H1 (cell line): ENCODE measurements at regions not wholly inside any gene's neighbourhood (a gene's known extent, or its start where the extent isn't known, plus 50 kb on each side); places are given as distances from the start of the nearest gene placed in this dataset.

Experiments
- POLR2A ChIP-seq, 2 experiments: IDR thresholded peaks; 1 replicate in 1 of 2; 2 replicates in 1 of 2; pipeline ENCODE4 v1.6.1; 2011; ENCODE audit warnings: low read depth in 2 of 2, low read length in 2 of 2, mild to moderate bottlenecking in 2 of 2; ENCODE audit errors: control extremely low read depth in 1 of 2
- POLR2AphosphoS5 ChIP-seq: IDR thresholded peaks from 2 replicates; pipeline ENCODE4 v1.6.1; 2011; ENCODE audit warnings: low read depth, low read length

DNA sequence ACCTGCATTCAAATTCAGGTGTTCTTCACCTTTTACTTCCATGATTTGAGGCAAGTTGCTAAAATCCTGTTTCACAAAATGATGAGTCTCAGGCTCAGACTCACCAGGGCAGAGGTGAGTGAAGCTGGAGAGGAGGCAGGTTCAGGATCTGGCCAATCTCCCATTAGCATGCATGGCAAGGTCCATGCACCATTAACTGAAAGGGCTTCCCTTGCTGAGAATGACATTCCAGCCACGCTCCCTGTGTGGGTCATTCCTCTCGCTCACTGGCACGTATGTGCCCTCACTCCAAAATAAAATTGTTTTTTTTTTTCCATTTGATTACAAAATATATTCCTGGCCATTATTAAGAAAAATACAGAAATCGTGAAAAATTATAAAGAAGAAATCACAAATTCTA is 257.6 kb downstream of the C12orf75 start:
- TF ChIP-seq POLR2A (IDR thresholded peaks at IDR 0.05; ENCODE audit: control extremely low read depth in 1 of 2, low read depth in 2 of 2, low read length in 2 of 2) = no peak
- TF ChIP-seq POLR2AphosphoS5 = no peak
